ENCODE measurements at regions not wholly inside any gene's neighbourhood (a gene's known extent, or its start where the extent isn't known, plus 50 kb on each side); places are given as distances from the start of the nearest gene placed in this dataset.

GRCh38 chr5:142432961-142433360, 108.1 kb upstream of the SPRY4 start:
- Mint-ChIP-seq H3K27ac (peak overlapping the region; percentile 79), H3K9me3 (ENCODE audit: low read depth) (no peaks in the 10 kb centered on the region), H3K4me3 (peak overlapping the region; percentile 12), H3K36me3 (ENCODE audit: low read depth) (no peaks in the 10 kb centered on the region), H3K4me1 (peaks cover 38% of the 10 kb centered on the region), H3K27me3 (no peaks in the 10 kb centered on the region)
- POLR2A ChIA-PET, result interaction anchor here (0.5 to 0.8 kb wide), 4 partner anchors 12 to 108 kb away, joined by 3 to 7 read pairs (median 4); partner anchors contain the start of gene SPRY4
- intact Hi-C loops (cut with DNase I, micrococcal nuclease), result loop anchor here (2.0 to 10.0 kb wide), 3 partner anchors 40 to 108 kb away; partner anchors contain the start of gene SPRY4 (in 1 of the 2)
- CTCF ChIA-PET, result interaction anchor here (0.6 to 1.3 kb wide), 5 partner anchors 33 to 440 kb away, joined by 3 to 4 read pairs (median 3); no protein-coding TSS in a partner anchor
- DNase-seq, result peak; percentile 67
- ATAC-seq, result peak; percentile 94

GRCh38 chr5:142432369-142432863, 107.6 kb upstream of the SPRY4 start:
- no peaks in the 10 kb centered on the region for H3K9me3 Mint-ChIP-seq (ENCODE audit: low read depth)

GRCh38 chr5:142428773-142429473, 104.1 kb upstream of the SPRY4 start:
- CTCF ChIA-PET, result interaction anchor here (0.9 kb wide), 1 partner anchor 10 kb away, joined by 3 read pairs; no protein-coding TSS in a partner anchor
- Mint-ChIP-seq H3K36me3 (ENCODE audit: low read depth) (no peaks in the 10 kb centered on the region), H3K4me3 (no peak overlapping the region), H3K27ac (no peak overlapping the region), H3K4me1 (peaks cover 54% of the 10 kb centered on the region), H3K9me3 (ENCODE audit: low read depth) (no peaks in the 10 kb centered on the region), H3K27me3 (no peaks in the 10 kb centered on the region)
- POLR2A ChIA-PET, result no interaction called here
- no peak for DNase-seq
- intact Hi-C loops (cut with DNase I, micrococcal nuclease), result no loop called here
- ATAC-seq, result no peak

More at GRCh38 chr5:142432369-142432863, 107.6 kb upstream of the SPRY4 start:
- Mint-ChIP-seq H3K4me3 (peak overlapping the region; percentile 12), H3K27ac (peak overlapping the region; percentile 79), H3K36me3 (ENCODE audit: low read depth) (no peaks in the 10 kb centered on the region), H3K4me1 (peaks cover 39% of the 10 kb centered on the region), H3K27me3 (no peaks in the 10 kb centered on the region)
- ChIA-PET CTCF (interaction anchor here (0.6 to 1.3 kb wide), 5 partner anchors 33 to 439 kb away, joined by 3 to 4 read pairs (median 3); no protein-coding TSS in a partner anchor), POLR2A (interaction anchor here (0.5 to 0.6 kb wide), 3 partner anchors 61 to 108 kb away, joined by 3 to 4 read pairs (median 4); partner anchors contain the start of gene SPRY4)
- ATAC-seq (peak; percentile 73), DNase-seq (peak; percentile 55)
- intact Hi-C loops (cut with DNase I, micrococcal nuclease), result loop anchor here (2.0 to 10.0 kb wide), 3 partner anchors 40 to 108 kb away; partner anchors contain the start of gene SPRY4 (in 1 of the 2)

- intact Hi-C loops (cut with DNase I, micrococcal nuclease), result no loop called here
- POLR2A ChIA-PET, result no interaction called here
- H3K36me3 Mint-ChIP-seq (ENCODE audit: low read depth), result no peaks in the 10 kb centered on the region
- DNase-seq (no peak), ATAC-seq (no peak)
- no peaks in the 10 kb centered on the region for H3K9me3 Mint-ChIP-seq (ENCODE audit: low read depth)
- no peaks in the 10 kb centered on the region for H3K27me3 Mint-ChIP-seq
- H3K4me3 Mint-ChIP-seq, result no peak overlapping the region
- CTCF ChIA-PET, result no interaction called here
- H3K27ac Mint-ChIP-seq, result no peak overlapping the region
- peaks cover 47% of the 10 kb centered on the region for H3K4me1 Mint-ChIP-seq
Observed at GRCh38 chr5:142428036-142428772, 103.4 kb upstream of the SPRY4 start.

GRCh38 chr5:142427529-142427928, 102.7 kb upstream of the SPRY4 start:
- H3K27ac Mint-ChIP-seq, result no peak overlapping the region
- H3K9me3 Mint-ChIP-seq (ENCODE audit: low read depth), result no peaks in the 10 kb centered on the region
- H3K4me1 Mint-ChIP-seq, result peaks cover 45% of the 10 kb centered on the region
- ChIA-PET CTCF (no interaction called here), POLR2A (no interaction called here)
- no peaks in the 10 kb centered on the region for H3K36me3 Mint-ChIP-seq (ENCODE audit: low read depth)
- intact Hi-C loops (cut with DNase I, micrococcal nuclease), result no loop called here
- DNase-seq (no peak), ATAC-seq (no peak)
- H3K4me3 Mint-ChIP-seq, result no peak overlapping the region
- H3K27me3 Mint-ChIP-seq, result no peaks in the 10 kb centered on the region

- intact Hi-C loops (cut with DNase I, micrococcal nuclease), result no loop called here
- no peak overlapping the region for H3K27ac Mint-ChIP-seq
- no peak for ATAC-seq
Observed at GRCh38 chr5:142427015-142427364, 102.2 kb upstream of the SPRY4 start.

GRCh38 chr5:142426129-142427014, 101.6 kb upstream of the SPRY4 start:
- ChIA-PET CTCF (interaction anchor here (0.7 kb wide), 1 partner anchor 359 kb away, joined by 3 read pairs; no protein-coding TSS in a partner anchor), POLR2A (interaction anchor here (0.7 kb wide), 1 partner anchor 413 kb away, joined by 5 read pairs; no protein-coding TSS in a partner anchor)
- no peaks in the 10 kb centered on the region for H3K27me3 Mint-ChIP-seq
- intact Hi-C loops (cut with DNase I, micrococcal nuclease), result no loop called here
- no peaks in the 10 kb centered on the region for H3K9me3 Mint-ChIP-seq (ENCODE audit: low read depth)
- H3K4me1 Mint-ChIP-seq, result peaks cover 39% of the 10 kb centered on the region
- DNase-seq (peak; percentile 53), ATAC-seq (peak; percentile 75)
- no peaks in the 10 kb centered on the region for H3K36me3 Mint-ChIP-seq (ENCODE audit: low read depth)
- H3K4me3 Mint-ChIP-seq, result peak overlapping the region; percentile 38
- H3K27ac Mint-ChIP-seq, result peak overlapping the region; percentile 64

More at GRCh38 chr5:142427015-142427364, 102.2 kb upstream of the SPRY4 start:
- ChIA-PET POLR2A (interaction anchor here (0.7 kb wide), 1 partner anchor 414 kb away, joined by 5 read pairs; no protein-coding TSS in a partner anchor), CTCF (interaction anchor here (0.7 kb wide), 1 partner anchor 360 kb away, joined by 3 read pairs; no protein-coding TSS in a partner anchor)
- no peak for DNase-seq
- H3K4me1 Mint-ChIP-seq, result peaks cover 40% of the 10 kb centered on the region
- no peaks in the 10 kb centered on the region for H3K27me3 Mint-ChIP-seq
- no peaks in the 10 kb centered on the region for H3K36me3 Mint-ChIP-seq (ENCODE audit: low read depth)
- no peaks in the 10 kb centered on the region for H3K9me3 Mint-ChIP-seq (ENCODE audit: low read depth)
- H3K4me3 Mint-ChIP-seq, result no peak overlapping the region

- Mint-ChIP-seq H3K27ac (peak overlapping the region; percentile 64), H3K9me3 (ENCODE audit: low read depth) (no peaks in the 10 kb centered on the region), H3K4me3 (peak overlapping the region; percentile 38), H3K4me1 (peaks cover 43% of the 10 kb centered on the region), H3K36me3 (ENCODE audit: low read depth) (no peaks in the 10 kb centered on the region), H3K27me3 (no peaks in the 10 kb centered on the region)
- intact Hi-C loops (cut with DNase I, micrococcal nuclease), result no loop called here
- DNase-seq (no peak), ATAC-seq (no peak)
- CTCF ChIA-PET, result no interaction called here
- POLR2A ChIA-PET, result no interaction called here
Observed at GRCh38 chr5:142425286-142426065, 100.7 kb upstream of the SPRY4 start.

- Mint-ChIP-seq H3K36me3 (ENCODE audit: low read depth) (no peaks in the 10 kb centered on the region), H3K9me3 (ENCODE audit: low read depth) (no peaks in the 10 kb centered on the region), H3K27me3 (no peaks in the 10 kb centered on the region), H3K27ac (no peak overlapping the region), H3K4me3 (no peak overlapping the region), H3K4me1 (peaks cover 42% of the 10 kb centered on the region)
- ChIA-PET POLR2A (no interaction called here), CTCF (interaction anchor here (1.0 to 1.3 kb wide), 2 partner anchors 14 to 295 kb away, joined by 4 to 5 read pairs; no protein-coding TSS in a partner anchor)
- ATAC-seq (no peak), DNase-seq (no peak)
- intact Hi-C loops (cut with DNase I, micrococcal nuclease), result no loop called here
Observed at GRCh38 chr5:142422429-142422828, 97.6 kb upstream of the SPRY4 start.
